Esophagus muscularis mucosa (tissue), 3 donors: ENCODE measurements at regions not wholly inside any gene's neighbourhood (a gene's known extent, or its start where the extent isn't known, plus 50 kb on each side); places are given as distances from the start of the nearest gene placed in this dataset.

ENCODE experiments used
- CTCF ChIP-seq, 3 experiments: fragments of 200-600 bp in 2 of 3; fragments of 450-650 bp in 1 of 3; sonication (generic) in 2 of 3; IDR thresholded peaks; one replicate each; pipeline ENCODE4 v1.5.1; 2017 to 2019; ENCODE audit warnings: antibody characterized with exemption in 3 of 3, mild to moderate bottlenecking in 2 of 3, moderate library complexity in 1 of 3
- POLR2A ChIP-seq: fragments of 450-650 bp; IDR thresholded peaks from one replicate; pipeline ENCODE4 v1.6.1; 2017; ENCODE audit warnings: antibody characterized with exemption, moderate library complexity, mild to moderate bottlenecking, low read depth

- TF ChIP-seq CTCF (IDR thresholded peaks at IDR 0.05) (no peak), POLR2A (no peak)
Measured at GRCh38 chr22:47294576-47294975, 532.1 kb downstream of the TBC1D22A start.
